IMR-90 (cell line): ENCODE measurements at regions not wholly inside any gene's neighbourhood (a gene's known extent, or its start where the extent isn't known, plus 50 kb on each side); places are given as distances from the start of the nearest gene placed in this dataset.

Experiments used
- ATAC-seq: fragments of 200-7000 bp; cut with Tn5 transposase; 2 replicates; pipeline ENCODE4 v1.9.1; 2020; ENCODE audit warnings: low read depth, mild to moderate bottlenecking, moderate library complexity
- BruUV-seq: library from RNA; stranded (reverse); fragments of 400-500 nt; replicated peaks from 2 replicates; lab custom pipeline; 2021; lab: Mats Ljungman, UMichigan
- CTCF ChIA-PET: fragments of 300-600 bp; formaldehyde crosslinking; extraction: SDS; loops from one replicate; lab custom pipeline; 2021; ENCODE audit warnings: antibody characterized with exemption; lab: Yijun Ruan, JAX
- POLR2A ChIA-PET: fragments of 300-600 bp; sonication (Branson Sonifier 250); formaldehyde crosslinking; loops from one replicate; lab custom pipeline; 2022; ENCODE audit warnings: antibody characterized with exemption; ENCODE audit not compliant: unreplicated experiment; lab: Charles Lee
- DNase-seq: peaks from one replicate; pipeline ENCODE4 v3.0.0; 2013
- H2AFZ ChIP-seq: replicated peaks from 2 replicates; pipeline ENCODE3; 2013; ENCODE audit warnings: low read length, mild to moderate bottlenecking; ENCODE audit not compliant: poor library complexity
- H2AK5ac ChIP-seq: 2 replicates; pipeline ENCODE4 v1.6.1; 2013; ENCODE audit warnings: low read depth, low read length, inconsistent platforms
- H2AK9ac ChIP-seq: replicated peaks from 2 replicates; pipeline ENCODE3; 2013; ENCODE audit warnings: mild to moderate bottlenecking, low read depth, low read length, moderate library complexity; ENCODE audit not compliant: poor library complexity
- H2BK120ac ChIP-seq: 2 replicates; pipeline ENCODE4 v1.6.1; 2013; ENCODE audit warnings: low read depth, low read length, inconsistent platforms
- H2BK15ac ChIP-seq: 3 replicates; pipeline ENCODE4 v1.6.1; 2013; ENCODE audit warnings: low read depth, low read length, inconsistent platforms
- H2BK20ac ChIP-seq: 2 replicates; pipeline ENCODE4 v1.6.1; 2013; ENCODE audit warnings: low read depth, mild to moderate bottlenecking, inconsistent platforms, low read length, moderate library complexity
- H2BK5ac ChIP-seq: 2 replicates; pipeline ENCODE4 v1.6.1; 2013; ENCODE audit warnings: mild to moderate bottlenecking, low read depth, low read length, inconsistent platforms; ENCODE audit not compliant: poor library complexity, severe bottlenecking
- H3K14ac ChIP-seq: replicated peaks from 2 replicates; pipeline ENCODE4 v1.6.1; 2013; ENCODE audit warnings: low read depth, low read length, inconsistent platforms
- H3K18ac ChIP-seq: 2 replicates; pipeline ENCODE4 v1.6.1; 2013; ENCODE audit warnings: low read depth, low read length, control low read depth
- H3K23ac ChIP-seq: 2 replicates; pipeline ENCODE4 v1.6.1; 2013; ENCODE audit warnings: low read depth, low read length, inconsistent platforms
- H3K27ac ChIP-seq: 2 replicates; pipeline ENCODE4 v1.5.1; 2013; ENCODE audit warnings: mild to moderate bottlenecking, control low read depth, low read length; ENCODE audit not compliant: insufficient read depth
- H3K27me3 ChIP-seq: 2 replicates; pipeline ENCODE4 v1.6.1; 2013; ENCODE audit warnings: low read length; ENCODE audit not compliant: control insufficient read depth, insufficient read depth
- H3K36me3 ChIP-seq: 2 replicates; pipeline ENCODE4 v1.6.1; 2013; ENCODE audit warnings: low read length, mixed read lengths; ENCODE audit not compliant: control insufficient read depth, insufficient read depth
- H3K4ac ChIP-seq: 2 replicates; pipeline ENCODE4 v1.6.1; 2013; ENCODE audit warnings: low read depth, low read length, inconsistent platforms
- H3K4me1 ChIP-seq: 2 replicates; pipeline ENCODE4 v1.6.1; 2013; ENCODE audit warnings: low read length, mixed read lengths; ENCODE audit not compliant: control insufficient read depth, insufficient read depth
- H3K4me2 ChIP-seq: 2 replicates; pipeline ENCODE4 v1.6.1; 2013; ENCODE audit warnings: low read depth, mild to moderate bottlenecking, control low read depth, low read length, moderate library complexity
- H3K4me3 ChIP-seq: 2 replicates; pipeline ENCODE4 v1.5.1; 2013; ENCODE audit warnings: low read depth, mild to moderate bottlenecking, control low read depth, low read length, moderate library complexity; ENCODE audit not compliant: insufficient read depth
- H3K56ac ChIP-seq: 2 replicates; pipeline ENCODE4 v1.6.1; 2013; ENCODE audit warnings: low read length, inconsistent platforms; ENCODE audit not compliant: insufficient read depth; ENCODE audit errors: extremely low read depth
- H3K79me1 ChIP-seq, 2 experiments: 2 replicates each; pipeline ENCODE4 v1.6.1; 2013; ENCODE audit warnings: low read length in 2 of 2, inconsistent platforms in 1 of 2, low read depth in 1 of 2
- H3K9ac ChIP-seq: 2 replicates; pipeline ENCODE4 v1.6.1; 2013; ENCODE audit warnings: low read depth, low read length, control low read depth
- H3K9me1 ChIP-seq: 2 replicates; pipeline ENCODE4 v1.6.1; 2013; ENCODE audit warnings: low read length, inconsistent platforms; ENCODE audit not compliant: insufficient read depth
- H3K9me3 ChIP-seq: 2 replicates; pipeline ENCODE4 v1.6.1; 2013; ENCODE audit warnings: low read length; ENCODE audit not compliant: control insufficient read depth, insufficient read depth
- H4K20me1 ChIP-seq: 2 replicates; pipeline ENCODE4 v1.6.1; 2013; ENCODE audit warnings: low read length, inconsistent platforms; ENCODE audit not compliant: insufficient read depth
- H4K5ac ChIP-seq: 2 replicates; pipeline ENCODE4 v1.6.1; 2013; ENCODE audit warnings: mild to moderate bottlenecking, low read depth, low read length, control low read depth
- H4K8ac ChIP-seq, 2 experiments: 2 replicates each; pipeline ENCODE4 v1.6.1; 2013; ENCODE audit warnings: low read depth in 2 of 2, low read length in 2 of 2, control low read depth in 1 of 2, inconsistent platforms in 1 of 2
- H4K91ac ChIP-seq: 2 replicates; pipeline ENCODE4 v1.6.1; 2013; ENCODE audit warnings: low read depth, low read length, inconsistent platforms; ENCODE audit not compliant: insufficient read depth
- BHLHE40 ChIP-seq: fragments of 150-350 bp; IDR thresholded peaks from 2 replicates; pipeline ENCODE4 v1.6.1; 2016; ENCODE audit warnings: mild to moderate bottlenecking, low read depth, low read length
- CEBPB ChIP-seq: IDR thresholded peaks from 2 replicates; pipeline ENCODE4 v1.6.1; 2012; ENCODE audit warnings: low read depth, low read length, improper control_type of control experiment
- CHD1 ChIP-seq: IDR thresholded peaks from 2 replicates; pipeline ENCODE4 v1.6.1; 2012; ENCODE audit warnings: low read depth, low read length, improper control_type of control experiment
- FOS ChIP-seq: fragments of 150-350 bp; IDR thresholded peaks from 2 replicates; pipeline ENCODE4 v1.6.1; 2016; ENCODE audit warnings: low read depth, low read length
- MAFK ChIP-seq: IDR thresholded peaks from 2 replicates; pipeline ENCODE4 v1.6.1; 2012; ENCODE audit warnings: low read depth, low read length, improper control_type of control experiment
- MAZ ChIP-seq: IDR thresholded peaks from 2 replicates; pipeline ENCODE4 v1.6.1; 2012; ENCODE audit warnings: low read depth, mild to moderate bottlenecking, low read length, improper control_type of control experiment, moderate library complexity, borderline replicate concordance
- MXI1 ChIP-seq: IDR thresholded peaks from 2 replicates; pipeline ENCODE4 v1.6.1; 2012; ENCODE audit warnings: low read depth, mild to moderate bottlenecking, low read length, moderate library complexity, borderline replicate concordance
- NFE2L2 ChIP-seq: fragments of 150-350 bp; IDR thresholded peaks from 2 replicates; pipeline ENCODE4 v1.6.1; 2016; ENCODE audit warnings: low read depth, mild to moderate bottlenecking, low read length
- POLR2A ChIP-seq: IDR thresholded peaks from 2 replicates; pipeline ENCODE4 v1.6.1; 2012; ENCODE audit warnings: mild to moderate bottlenecking, low read depth, low read length
- RAD21 ChIP-seq: IDR thresholded peaks from 2 replicates; pipeline ENCODE4 v1.6.1; 2012; ENCODE audit warnings: low read length, improper control_type of control experiment
- RCOR1 ChIP-seq: IDR thresholded peaks from 2 replicates; pipeline ENCODE4 v1.6.1; 2012; ENCODE audit warnings: mild to moderate bottlenecking, low read length, improper control_type of control experiment; ENCODE audit not compliant: insufficient replicate concordance
- RFX5 ChIP-seq: IDR thresholded peaks from 2 replicates; pipeline ENCODE4 v1.8.0; 2012; ENCODE audit warnings: low read depth, mild to moderate bottlenecking, low read length, moderate library complexity
- SMC3 ChIP-seq: fragments of 150-350 bp; IDR thresholded peaks from 2 replicates; pipeline ENCODE4 v1.6.1; 2016; ENCODE audit warnings: low read depth, mild to moderate bottlenecking, antibody characterized with exemption, low read length, moderate library complexity
- WGBS, 2 experiments: methylation state at CpG; one replicate each; pipeline versions ENCODE4 v1.1.5 to v1.1.7; 2013; ENCODE audit warnings: missing lambda C conversion rate in 2 of 2; ENCODE audit not compliant: insufficient read length in 1 of 2; ENCODE audit errors: extremely low coverage in 2 of 2; 5-methylcytosine and 5-hydroxymethylcytosine counted together
- dilution Hi-C: fragments of 300-500 bp; cut with HindIII; formaldehyde crosslinking; loops from one replicate; pipeline ENCODE4 v1.14.3; 2018; ENCODE audit warnings: low sequenced_read_pairs; ENCODE audit not compliant: unreplicated experiment
- in situ Hi-C: fragments of 300-500 bp; cut with MboI; formaldehyde crosslinking; loops from 3 replicates; pipeline ENCODE4 v1.14.3; 2019; ENCODE audit warnings: low sequenced_read_pairs, inconsistent platforms, mixed read lengths
- intact Hi-C: fragments of 100-400 bp; cut with micrococcal nuclease; formaldehyde crosslinking; loops from 2 replicates; pipeline ENCODE4 v1.10.0; 2022
- TF ChIP-seq, protein P1 (sequence below): conservative IDR thresholded peaks from 2 replicates; pipeline ENCODE4 v1.5.1; 2012; ENCODE audit warnings: mild to moderate bottlenecking, low read depth, low read length, improper control_type of control experiment
- TF ChIP-seq, protein P2 (sequence below): fragments of 150-350 bp; IDR thresholded peaks from 2 replicates; pipeline ENCODE4 v1.6.1; 2017; ENCODE audit warnings: mild to moderate bottlenecking, antibody characterized with exemption, low read length, low read depth
- TF ChIP-seq, protein P3 (sequence below): fragments of 150-350 bp; IDR thresholded peaks from 2 replicates; pipeline ENCODE4 v1.6.1; 2016; ENCODE audit warnings: low read depth, mild to moderate bottlenecking, low read length, moderate library complexity, borderline replicate concordance

DNA sequence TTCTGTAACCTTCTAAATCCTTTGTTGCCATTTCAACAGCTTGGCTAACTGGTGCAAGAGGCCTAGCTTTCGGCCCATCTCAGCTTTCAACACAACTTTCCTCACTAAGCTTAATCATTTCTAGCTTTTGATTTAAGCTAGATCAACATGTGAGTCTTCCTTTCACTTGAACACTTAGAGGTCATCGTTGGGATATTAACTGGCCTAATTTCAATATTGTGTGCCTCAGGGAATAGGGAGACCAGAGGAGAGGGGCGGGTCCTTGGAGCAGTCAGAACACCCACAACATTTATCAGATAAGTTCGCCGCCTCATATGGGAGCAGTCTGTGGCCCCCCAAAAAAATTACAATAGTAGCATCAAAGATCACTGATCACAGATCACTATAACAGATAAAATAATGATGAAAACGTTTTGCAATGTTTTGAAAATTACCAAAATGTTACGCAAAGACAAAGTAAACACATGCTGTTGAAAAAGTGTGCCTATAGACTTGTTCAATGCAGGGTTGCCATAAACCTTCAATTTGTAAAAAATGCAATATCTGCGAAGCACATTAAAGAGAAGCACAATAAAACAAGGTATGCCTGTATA lies 66.8 kb upstream of the PCSK1 start:
- H3K18ac ChIP-seq, result no peak overlapping the region
- in situ Hi-C loops, result no loop called here

More for the DNA sequence above, 66.8 kb upstream of the PCSK1 start:
- Histone ChIP-seq H3K4me1 (no peaks in the 10 kb centered on the region), H3K9me1 (no peaks in the 10 kb centered on the region), H3K9ac (no peak overlapping the region), H3K4me2 (no peak overlapping the region), H3K14ac (no peak overlapping the region), H3K4ac (no peak overlapping the region), H2BK5ac (no peak overlapping the region), H2AFZ (no peak overlapping the region), H2BK120ac (no peak overlapping the region), H2BK15ac (no peak overlapping the region), H2BK20ac (no peak overlapping the region), H4K5ac (no peak overlapping the region), H4K20me1 (no peaks in the 10 kb centered on the region), H4K8ac (no peak overlapping the region), H3K56ac (no peak overlapping the region), H3K79me1 (no peaks in the 10 kb centered on the region), H2AK5ac (no peak overlapping the region), H3K27me3 (no peaks in the 10 kb centered on the region), H4K91ac (no peak overlapping the region), H3K23ac (no peak overlapping the region), H3K4me3 (no peak overlapping the region), H2AK9ac (no peak overlapping the region), H3K9me3 (no peaks in the 10 kb centered on the region), H3K36me3 (no peaks in the 10 kb centered on the region), H3K27ac (no peak overlapping the region)
- ChIA-PET CTCF (no interaction called here), POLR2A (no interaction called here)
- no peak for DNase-seq
- dilution Hi-C loops, result no loop called here
- intact Hi-C loops, result no loop called here
- no peak for ATAC-seq
- TF ChIP-seq, protein P1, sequence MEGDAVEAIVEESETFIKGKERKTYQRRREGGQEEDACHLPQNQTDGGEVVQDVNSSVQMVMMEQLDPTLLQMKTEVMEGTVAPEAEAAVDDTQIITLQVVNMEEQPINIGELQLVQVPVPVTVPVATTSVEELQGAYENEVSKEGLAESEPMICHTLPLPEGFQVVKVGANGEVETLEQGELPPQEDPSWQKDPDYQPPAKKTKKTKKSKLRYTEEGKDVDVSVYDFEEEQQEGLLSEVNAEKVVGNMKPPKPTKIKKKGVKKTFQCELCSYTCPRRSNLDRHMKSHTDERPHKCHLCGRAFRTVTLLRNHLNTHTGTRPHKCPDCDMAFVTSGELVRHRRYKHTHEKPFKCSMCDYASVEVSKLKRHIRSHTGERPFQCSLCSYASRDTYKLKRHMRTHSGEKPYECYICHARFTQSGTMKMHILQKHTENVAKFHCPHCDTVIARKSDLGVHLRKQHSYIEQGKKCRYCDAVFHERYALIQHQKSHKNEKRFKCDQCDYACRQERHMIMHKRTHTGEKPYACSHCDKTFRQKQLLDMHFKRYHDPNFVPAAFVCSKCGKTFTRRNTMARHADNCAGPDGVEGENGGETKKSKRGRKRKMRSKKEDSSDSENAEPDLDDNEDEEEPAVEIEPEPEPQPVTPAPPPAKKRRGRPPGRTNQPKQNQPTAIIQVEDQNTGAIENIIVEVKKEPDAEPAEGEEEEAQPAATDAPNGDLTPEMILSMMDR, result no peak
- TF ChIP-seq RFX5 (no peak), POLR2A (no peak), MXI1 (no peak), MAZ (no peak), MAFK (no peak), FOS (no peak), NFE2L2 (no peak), CHD1 (no peak), RCOR1 (no peak), BHLHE40 (no peak), CEBPB (no peak), SMC3 (no peak), RAD21 (no peak)
- TF ChIP-seq, protein P2, sequence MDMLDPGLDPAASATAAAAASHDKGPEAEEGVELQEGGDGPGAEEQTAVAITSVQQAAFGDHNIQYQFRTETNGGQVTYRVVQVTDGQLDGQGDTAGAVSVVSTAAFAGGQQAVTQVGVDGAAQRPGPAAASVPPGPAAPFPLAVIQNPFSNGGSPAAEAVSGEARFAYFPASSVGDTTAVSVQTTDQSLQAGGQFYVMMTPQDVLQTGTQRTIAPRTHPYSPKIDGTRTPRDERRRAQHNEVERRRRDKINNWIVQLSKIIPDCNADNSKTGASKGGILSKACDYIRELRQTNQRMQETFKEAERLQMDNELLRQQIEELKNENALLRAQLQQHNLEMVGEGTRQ, result no peak
- TF ChIP-seq, protein P3, sequence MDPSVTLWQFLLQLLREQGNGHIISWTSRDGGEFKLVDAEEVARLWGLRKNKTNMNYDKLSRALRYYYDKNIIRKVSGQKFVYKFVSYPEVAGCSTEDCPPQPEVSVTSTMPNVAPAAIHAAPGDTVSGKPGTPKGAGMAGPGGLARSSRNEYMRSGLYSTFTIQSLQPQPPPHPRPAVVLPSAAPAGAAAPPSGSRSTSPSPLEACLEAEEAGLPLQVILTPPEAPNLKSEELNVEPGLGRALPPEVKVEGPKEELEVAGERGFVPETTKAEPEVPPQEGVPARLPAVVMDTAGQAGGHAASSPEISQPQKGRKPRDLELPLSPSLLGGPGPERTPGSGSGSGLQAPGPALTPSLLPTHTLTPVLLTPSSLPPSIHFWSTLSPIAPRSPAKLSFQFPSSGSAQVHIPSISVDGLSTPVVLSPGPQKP, result no peak
- BruUV-seq, result no TSS peak
- WGBS, 2 experiments, result 100% methylated on average over 1 of the region's 8 CpGs; no CpG with 5 or more reads in 1 of the 2 experiments
